H9 (cell line): ENCODE measurements at regions not wholly inside any gene's neighbourhood (a gene's known extent, or its start where the extent isn't known, plus 50 kb on each side); places are given as distances from the start of the nearest gene placed in this dataset.

Experiments
- DNase-seq: peaks from one replicate; pipeline ENCODE4 v3.0.0-alpha.2; 2017
- H2AFZ ChIP-seq: one replicate; pipeline ENCODE4 v1.6.1; 2013; ENCODE audit warnings: mild to moderate bottlenecking, low read length, control low read depth, moderate library complexity
- H2AK5ac ChIP-seq: 2 replicates; pipeline ENCODE4 v1.6.1; 2013; ENCODE audit warnings: low read length, control low read depth, mixed read lengths; ENCODE audit not compliant: insufficient read length
- H2BK120ac ChIP-seq: one replicate; pipeline ENCODE4 v1.6.1; 2013; ENCODE audit warnings: low read depth, mild to moderate bottlenecking, low read length, control low read depth, inconsistent platforms; ENCODE audit not compliant: poor library complexity, severe bottlenecking
- H2BK12ac ChIP-seq: 2 replicates; pipeline ENCODE4 v1.6.1; 2013; ENCODE audit warnings: low read length, control low read depth, mixed read lengths, low read depth; ENCODE audit not compliant: insufficient read length
- H2BK15ac ChIP-seq: 2 replicates; pipeline ENCODE4 v1.6.1; 2013; ENCODE audit warnings: low read depth, low read length, control low read depth
- H2BK20ac ChIP-seq: one replicate; pipeline ENCODE4 v1.6.1; 2013; ENCODE audit warnings: low read depth, mild to moderate bottlenecking, low read length, control low read depth, inconsistent platforms; ENCODE audit not compliant: poor library complexity, severe bottlenecking
- H2BK5ac ChIP-seq: 2 replicates; pipeline ENCODE4 v1.6.1; 2013; ENCODE audit warnings: low read length, control low read depth, mixed read lengths; ENCODE audit not compliant: insufficient read length
- H3K14ac ChIP-seq: 2 replicates; pipeline ENCODE4 v1.6.1; 2013; ENCODE audit warnings: low read length, control low read depth; ENCODE audit not compliant: insufficient read depth
- H3K18ac ChIP-seq: 2 replicates; pipeline ENCODE4 v1.6.1; 2013; ENCODE audit warnings: low read depth, mild to moderate bottlenecking, mixed read lengths, low read length, control low read depth; ENCODE audit not compliant: insufficient read length
- H3K23ac ChIP-seq: 2 replicates; pipeline ENCODE4 v1.6.1; 2013; ENCODE audit warnings: low read length, control low read depth, mixed read lengths, low read depth; ENCODE audit not compliant: insufficient read length
- H3K23me2 ChIP-seq: 2 replicates; pipeline ENCODE4 v1.6.1; 2013; ENCODE audit warnings: low read depth, mild to moderate bottlenecking, mixed read lengths, low read length, control low read depth; ENCODE audit not compliant: insufficient read length, poor library complexity, severe bottlenecking
- H3K27ac ChIP-seq: 2 replicates; pipeline ENCODE4 v1.5.1; 2013; ENCODE audit warnings: low read length, control low read depth, mixed read lengths, low read depth; ENCODE audit not compliant: insufficient read length
- H3K27me3 ChIP-seq: 2 replicates; pipeline ENCODE4 v1.6.1; 2013; ENCODE audit warnings: low read length, control low read depth, inconsistent platforms; ENCODE audit not compliant: insufficient read depth
- H3K4ac ChIP-seq: 2 replicates; pipeline ENCODE4 v1.6.1; 2013; ENCODE audit warnings: low read depth, mild to moderate bottlenecking, control low read depth, inconsistent platforms, low read length, moderate library complexity
- H3K4me1 ChIP-seq: 2 replicates; pipeline ENCODE4 v1.6.1; 2013; ENCODE audit warnings: low read length, control low read depth, inconsistent platforms; ENCODE audit not compliant: insufficient read depth
- H3K4me2 ChIP-seq: 2 replicates; pipeline ENCODE4 v1.6.1; 2013; ENCODE audit warnings: low read length, control low read depth, mixed read lengths; ENCODE audit not compliant: insufficient read length, insufficient read depth
- H3K56ac ChIP-seq: 2 replicates; pipeline ENCODE4 v1.6.1; 2013; ENCODE audit warnings: low read depth, mild to moderate bottlenecking, mixed read lengths, low read length, control low read depth; ENCODE audit not compliant: insufficient read length
- H3K79me1 ChIP-seq: 2 replicates; pipeline ENCODE4 v1.6.1; 2013; ENCODE audit warnings: low read depth, mild to moderate bottlenecking, moderate library complexity, low read length, control low read depth, inconsistent platforms; ENCODE audit not compliant: insufficient read depth, poor library complexity, severe bottlenecking
- H3K79me2 ChIP-seq: 2 replicates; pipeline ENCODE4 v1.6.1; 2013; ENCODE audit warnings: low read length, control low read depth, inconsistent platforms; ENCODE audit not compliant: insufficient read depth
- H3K9ac ChIP-seq: 2 replicates; pipeline ENCODE4 v1.6.1; 2013; ENCODE audit warnings: low read length, control low read depth, mixed read lengths; ENCODE audit not compliant: insufficient read length; ENCODE audit errors: extremely low read depth
- H3K9me3 ChIP-seq: one replicate; pipeline ENCODE4 v1.6.1; 2013; ENCODE audit warnings: low read depth, low read length, inconsistent platforms; ENCODE audit not compliant: control insufficient read depth
- H3T11ph ChIP-seq: one replicate; pipeline ENCODE4 v1.6.1; 2013; ENCODE audit warnings: mild to moderate bottlenecking, low read length, control low read depth, inconsistent platforms
- H4K20me1 ChIP-seq: one replicate; pipeline ENCODE4 v1.6.1; 2013; ENCODE audit not compliant: control insufficient read depth, insufficient read length, insufficient read depth
- H4K5ac ChIP-seq: 2 replicates; pipeline ENCODE4 v1.6.1; 2013; ENCODE audit warnings: low read depth, mild to moderate bottlenecking, mixed read lengths, low read length, control low read depth; ENCODE audit not compliant: insufficient read length
- H4K8ac ChIP-seq: replicated peaks from 2 replicates; pipeline ENCODE4 v1.6.1; 2013; ENCODE audit warnings: low read length, control low read depth, mixed read lengths, low read depth; ENCODE audit not compliant: insufficient read length
- H4K91ac ChIP-seq: 2 replicates; pipeline ENCODE4 v1.6.1; 2013; ENCODE audit warnings: low read depth, mild to moderate bottlenecking, moderate library complexity, mixed read lengths, low read length, control low read depth; ENCODE audit not compliant: insufficient read length
- H3K27ac Mint-ChIP-seq, 3 experiments: 2 replicates in 2 of 3; 3 replicates in 1 of 3; pipeline ENCODE4 v1.8.0; 2020 to 2021; ENCODE audit warnings: mixed read lengths in 3 of 3, mild to moderate bottlenecking in 1 of 3, moderate library complexity in 1 of 3
- H3K27me3 Mint-ChIP-seq: 2 replicates; pipeline ENCODE4 v1.8.0; 2021; ENCODE audit warnings: low read depth, mild to moderate bottlenecking, moderate library complexity, mixed read lengths
- H3K36me3 Mint-ChIP-seq, 3 experiments: 2 replicates in 2 of 3; 3 replicates in 1 of 3; pipeline ENCODE4 v1.8.0; 2020 to 2021; ENCODE audit warnings: low read depth in 3 of 3, mixed read lengths in 3 of 3; ENCODE audit not compliant: insufficient read depth in 1 of 3
- H3K4me1 Mint-ChIP-seq, 2 experiments: 2 replicates each; pipeline ENCODE4 v1.8.0; 2020; ENCODE audit warnings: mixed read lengths in 2 of 2
- H3K4me3 Mint-ChIP-seq, 2 experiments: 2 replicates in 1 of 2; 3 replicates in 1 of 2; pipeline ENCODE4 v1.8.0; 2020 to 2021; ENCODE audit warnings: mild to moderate bottlenecking in 2 of 2, mixed read lengths in 2 of 2, moderate library complexity in 1 of 2
- H3K9me3 Mint-ChIP-seq, 2 experiments: 2 replicates in 1 of 2; 3 replicates in 1 of 2; pipeline ENCODE4 v1.8.0; 2020; ENCODE audit warnings: mild to moderate bottlenecking in 2 of 2, mixed read lengths in 2 of 2, moderate library complexity in 1 of 2
- WGBS: extraction: QIAGEN DNeasy Blood & Tissue Kit; methylation state at CpG from one replicate; pipeline ENCODE4 v1.1.7; 2013; ENCODE audit warnings: missing lambda C conversion rate, low lambda C conversion rate, mixed read lengths; ENCODE audit not compliant: insufficient read length; ENCODE audit errors: extremely low coverage; 5-methylcytosine and 5-hydroxymethylcytosine counted together
- TF ChIP-seq, protein P1 (sequence below): fragments of 200-600 bp; sonication (generic); conservative IDR thresholded peaks from 3 replicates; pipeline ENCODE4 v1.8.0; 2021; ENCODE audit warnings: antibody characterized with exemption, mild to moderate bottlenecking

GRCh38 chr17:73785958-73786743, 141.9 kb upstream of the SDK2 start:
- H3T11ph ChIP-seq, result no peak overlapping the region
- H2BK120ac ChIP-seq, result no peak overlapping the region
- H2AFZ ChIP-seq, result no peak overlapping the region
- Mint-ChIP-seq H3K9me3 (no peaks in the 10 kb centered on the region; a peak in 1 of 5 replicates), H3K36me3 (no peaks in the 10 kb centered on the region), H3K27me3 (peaks cover 40% of the 10 kb centered on the region), H3K4me1 (peaks cover 38 to 56% of the 10 kb centered on the region in 2 experiments), H3K4me3 (peak overlapping the region in 1 of 2 experiments; percentile 26; a peak in 1 of 5 replicates), H3K27ac (peak overlapping the region; percentile 65 to 75 (median 68); a peak in 4 of 7 replicates)
- H3K9ac ChIP-seq, result no peak overlapping the region
- no peak overlapping the region for H2BK12ac ChIP-seq
- no peaks in the 10 kb centered on the region for H3K79me2 ChIP-seq
- H4K20me1 ChIP-seq, result no peaks in the 10 kb centered on the region
- no peak overlapping the region for H2BK20ac ChIP-seq
- WGBS, result no CpG with 5 or more reads among the region's 17 CpGs
- no peak overlapping the region for H4K8ac ChIP-seq
- H4K5ac ChIP-seq, result no peak overlapping the region
- no peak overlapping the region for H3K23ac ChIP-seq
- no peaks in the 10 kb centered on the region for H3K23me2 ChIP-seq
- H3K56ac ChIP-seq, result no peak overlapping the region
- no peak overlapping the region for H2AK5ac ChIP-seq
- peak overlapping the region; percentile 30 for H3K18ac ChIP-seq
- no peak overlapping the region for H3K4me2 ChIP-seq
- H3K4me1 ChIP-seq, result peaks cover 7% of the 10 kb centered on the region; the same call in 1 of the 2 replicates
- H4K91ac ChIP-seq, result no peak overlapping the region
- TF ChIP-seq, protein P1, sequence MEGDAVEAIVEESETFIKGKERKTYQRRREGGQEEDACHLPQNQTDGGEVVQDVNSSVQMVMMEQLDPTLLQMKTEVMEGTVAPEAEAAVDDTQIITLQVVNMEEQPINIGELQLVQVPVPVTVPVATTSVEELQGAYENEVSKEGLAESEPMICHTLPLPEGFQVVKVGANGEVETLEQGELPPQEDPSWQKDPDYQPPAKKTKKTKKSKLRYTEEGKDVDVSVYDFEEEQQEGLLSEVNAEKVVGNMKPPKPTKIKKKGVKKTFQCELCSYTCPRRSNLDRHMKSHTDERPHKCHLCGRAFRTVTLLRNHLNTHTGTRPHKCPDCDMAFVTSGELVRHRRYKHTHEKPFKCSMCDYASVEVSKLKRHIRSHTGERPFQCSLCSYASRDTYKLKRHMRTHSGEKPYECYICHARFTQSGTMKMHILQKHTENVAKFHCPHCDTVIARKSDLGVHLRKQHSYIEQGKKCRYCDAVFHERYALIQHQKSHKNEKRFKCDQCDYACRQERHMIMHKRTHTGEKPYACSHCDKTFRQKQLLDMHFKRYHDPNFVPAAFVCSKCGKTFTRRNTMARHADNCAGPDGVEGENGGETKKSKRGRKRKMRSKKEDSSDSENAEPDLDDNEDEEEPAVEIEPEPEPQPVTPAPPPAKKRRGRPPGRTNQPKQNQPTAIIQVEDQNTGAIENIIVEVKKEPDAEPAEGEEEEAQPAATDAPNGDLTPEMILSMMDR, result no peak
- H2BK15ac ChIP-seq, result no peak overlapping the region
- H2BK5ac ChIP-seq, result no peak overlapping the region
- H3K14ac ChIP-seq, result no peak overlapping the region; the same call in 1 of the 2 replicates
- no peak overlapping the region for H3K4ac ChIP-seq
- H3K27ac ChIP-seq, result no peak overlapping the region
- H3K27me3 ChIP-seq, result no peaks in the 10 kb centered on the region
- peak; percentile 80 for DNase-seq
- no peaks in the 10 kb centered on the region for H3K9me3 ChIP-seq
- no peaks in the 10 kb centered on the region for H3K79me1 ChIP-seq
